GM18867 (cell line): ENCODE measurements at regions not wholly inside any gene's neighbourhood (a gene's known extent, or its start where the extent isn't known, plus 50 kb on each side); places are given as distances from the start of the nearest gene placed in this dataset.

ENCODE experiments used
- ATAC-seq: cut with Tn5 transposase; IDR thresholded peaks from one replicate; pipeline ENCODE4 v1.9.1; 2021; ENCODE audit warnings: mild to moderate bottlenecking, moderate library complexity; ENCODE audit not compliant: unreplicated experiment

DNA sequence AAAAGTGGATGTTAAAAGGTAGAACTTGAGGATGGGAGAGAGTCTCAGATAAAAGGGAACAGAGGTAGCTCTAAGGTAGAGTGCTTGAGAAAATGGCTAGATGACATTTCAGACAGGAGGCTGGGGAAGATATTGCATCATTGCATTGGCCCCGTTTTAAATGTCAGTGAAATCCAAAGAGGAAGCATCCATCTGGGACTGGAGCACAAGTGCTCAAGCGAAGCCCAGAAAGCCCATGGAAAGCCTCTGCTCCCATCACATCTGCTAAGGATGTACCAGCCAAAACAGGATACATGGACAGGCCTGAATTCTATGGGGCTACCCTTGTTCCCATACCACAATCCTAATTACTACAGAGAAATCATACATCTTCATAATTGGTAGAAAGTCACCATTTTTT is 581.5 kb upstream of the TMEM132C start:
- no peak for ATAC-seq

DNA sequence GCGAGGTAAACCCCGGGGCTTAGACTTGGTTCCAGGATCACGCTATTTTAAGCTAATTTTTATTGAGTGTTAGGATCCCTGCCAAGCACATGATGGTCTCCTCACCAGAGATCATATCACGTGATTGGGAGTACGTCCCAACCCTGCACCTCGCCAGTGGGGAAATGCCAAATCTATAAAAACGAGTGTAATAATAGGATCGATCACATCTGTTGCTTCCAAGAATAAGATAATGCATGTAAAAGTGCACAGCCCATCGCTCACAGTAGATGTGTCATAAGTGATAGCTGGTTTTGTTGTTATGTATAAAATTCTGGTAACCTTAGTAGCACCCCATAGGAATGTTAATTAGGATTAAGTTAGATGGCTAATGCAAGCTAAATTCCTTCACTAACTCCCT is 581.0 kb upstream of the TMEM132C start:
- ATAC-seq, result no peak

DNA sequence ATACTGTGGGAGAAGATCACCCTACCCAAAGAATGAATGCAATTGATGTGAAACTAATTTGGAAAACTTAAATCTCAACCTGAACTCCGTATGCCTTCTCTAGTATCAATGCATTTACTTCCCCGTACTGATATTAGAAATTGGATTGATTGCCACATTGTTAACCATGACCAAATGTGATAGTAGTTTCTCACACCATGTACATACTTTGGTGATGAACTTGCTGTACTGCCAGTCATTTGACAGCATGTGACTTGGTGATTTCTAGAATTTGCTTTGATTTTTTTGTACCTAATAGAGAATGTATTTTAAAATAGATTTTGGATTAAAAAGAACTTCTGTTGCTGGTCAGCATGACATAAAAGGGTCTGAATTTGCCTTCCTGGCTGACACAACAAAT is 579.8 kb upstream of the TMEM132C start:
- ATAC-seq, result no peak

- ATAC-seq, result no peak
Observed at GRCh38 chr12:127688906-127689428, 578.0 kb upstream of the TMEM132C start.

GRCh38 chr12:127690161-127690560 is 576.8 kb upstream of the TMEM132C start:
- no peak for ATAC-seq

- no peak for ATAC-seq
Observed at GRCh38 chr12:127696963-127697362, 570.0 kb upstream of the TMEM132C start.

DNA sequence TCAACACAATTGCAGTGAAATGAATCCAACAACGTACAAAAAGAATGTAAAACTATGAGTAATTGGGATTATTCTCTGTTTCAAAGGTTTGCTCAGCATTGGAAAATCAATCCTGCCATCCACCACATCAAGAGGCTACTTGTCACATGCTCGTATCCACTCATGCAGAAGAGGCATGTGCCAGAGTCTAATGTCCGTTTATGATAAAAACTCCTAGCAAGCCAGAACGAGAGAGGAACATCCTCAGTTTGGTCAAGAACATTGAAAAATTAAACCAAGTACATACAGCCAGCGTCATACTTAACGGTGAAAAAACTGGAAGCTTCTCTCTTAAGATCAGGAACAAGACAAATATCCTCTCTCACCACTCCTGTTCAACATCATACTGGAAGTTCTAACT is 563.9 kb upstream of the TMEM132C start:
- no peak for ATAC-seq

DNA sequence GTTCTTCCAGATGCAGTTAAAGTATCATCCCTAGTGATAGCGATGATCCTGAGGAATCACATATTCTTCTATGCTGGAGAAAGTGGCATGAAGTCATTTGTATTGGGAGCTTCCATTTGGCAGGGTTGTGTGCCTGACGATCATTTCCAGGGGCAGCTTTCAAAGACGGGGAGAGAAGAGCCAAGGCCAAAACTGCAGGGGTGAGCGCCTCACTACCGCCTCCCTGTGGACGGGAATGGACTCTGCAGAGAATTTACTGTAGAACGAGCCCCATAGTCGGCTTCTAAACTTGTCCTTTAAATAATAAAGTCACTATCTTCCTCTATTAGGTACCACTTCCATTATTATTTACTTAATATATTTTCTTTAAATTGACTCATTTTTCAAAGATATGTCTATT is 555.9 kb upstream of the TMEM132C start:
- no peak for ATAC-seq

GRCh38 chr12:127712561-127712960 is 554.4 kb upstream of the TMEM132C start:
- ATAC-seq, result no peak

DNA sequence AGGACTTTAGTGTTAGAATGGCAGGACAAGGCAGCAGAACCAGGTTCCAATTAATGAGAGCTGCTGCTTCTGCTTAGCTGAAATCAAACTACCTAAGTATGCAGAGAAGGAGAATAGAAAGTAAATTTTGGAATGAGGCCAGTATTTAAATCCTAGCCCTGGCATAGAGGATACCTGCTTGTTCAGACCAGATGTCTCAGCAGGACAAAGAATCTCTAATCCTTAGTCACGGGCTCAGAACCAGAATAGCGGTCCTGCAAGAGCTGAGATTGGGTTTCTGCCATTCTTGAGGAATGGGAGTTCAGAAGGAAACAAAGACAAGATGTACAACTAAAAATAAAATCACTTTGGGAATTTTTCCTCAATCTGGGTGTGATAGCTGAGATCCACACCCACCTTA is 550.8 kb upstream of the TMEM132C start:
- ATAC-seq, result no peak

DNA sequence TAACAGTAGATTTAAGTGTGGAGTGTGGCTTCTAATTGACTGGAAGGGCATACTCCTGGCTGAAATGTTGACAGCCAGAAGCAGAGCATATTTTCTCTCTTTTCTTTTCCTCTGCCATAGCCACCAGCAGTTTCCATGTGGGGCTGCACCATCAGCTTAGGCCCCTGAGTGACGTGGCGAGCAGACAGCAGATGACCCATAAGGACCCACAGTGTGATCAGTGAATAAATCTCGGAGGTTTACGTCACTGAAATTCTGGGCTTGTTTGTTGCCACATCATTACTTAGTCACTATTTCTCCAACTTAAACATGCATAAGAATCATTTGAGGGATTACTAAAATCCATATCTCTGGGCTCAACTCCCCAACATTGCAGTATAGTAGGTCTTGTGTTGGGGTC is 549.7 kb upstream of the TMEM132C start:
- no peak for ATAC-seq

DNA sequence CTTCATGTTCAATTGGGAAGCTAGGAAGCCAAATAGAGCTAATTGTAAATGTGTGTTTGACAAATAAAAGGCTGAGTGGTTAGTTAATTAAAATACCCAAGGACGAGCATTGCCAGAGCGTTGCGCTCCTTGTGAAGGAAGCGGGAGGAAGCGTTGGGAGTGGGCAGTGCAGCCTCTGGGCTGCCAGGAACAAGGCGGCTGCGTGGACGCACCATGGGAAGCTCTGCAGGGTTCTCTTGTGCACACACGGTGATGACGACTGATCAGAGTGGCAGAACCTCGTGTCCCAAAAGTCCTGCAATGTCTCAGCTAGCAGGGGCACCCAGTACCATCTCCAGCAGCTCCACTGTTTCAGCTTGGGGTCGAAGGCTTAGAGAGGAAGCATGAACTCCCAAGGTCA is 546.6 kb upstream of the TMEM132C start:
- no peak for ATAC-seq

- no peak for ATAC-seq
Observed at GRCh38 chr12:127722611-127723010, 544.4 kb upstream of the TMEM132C start.

DNA sequence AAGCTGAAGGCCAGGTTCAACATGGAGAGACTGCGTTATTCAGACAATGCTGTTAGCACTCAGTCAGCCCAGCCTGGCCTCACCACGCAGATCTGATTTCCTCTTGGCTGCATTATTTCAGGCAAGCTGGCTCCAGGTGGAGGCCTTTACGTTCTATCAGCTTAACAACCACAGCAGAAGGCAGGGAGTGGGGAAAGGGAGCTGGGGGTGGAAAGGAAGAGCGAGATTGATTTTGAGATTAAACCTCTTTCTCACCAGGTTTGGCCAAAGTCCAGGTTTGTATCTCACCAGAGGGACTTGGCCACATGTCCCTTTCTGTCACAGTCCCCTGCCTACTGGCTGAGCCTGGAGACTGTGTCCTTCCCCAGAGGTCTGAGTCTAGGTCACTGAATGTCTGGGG is 543.7 kb upstream of the TMEM132C start:
- ATAC-seq, result no peak

DNA sequence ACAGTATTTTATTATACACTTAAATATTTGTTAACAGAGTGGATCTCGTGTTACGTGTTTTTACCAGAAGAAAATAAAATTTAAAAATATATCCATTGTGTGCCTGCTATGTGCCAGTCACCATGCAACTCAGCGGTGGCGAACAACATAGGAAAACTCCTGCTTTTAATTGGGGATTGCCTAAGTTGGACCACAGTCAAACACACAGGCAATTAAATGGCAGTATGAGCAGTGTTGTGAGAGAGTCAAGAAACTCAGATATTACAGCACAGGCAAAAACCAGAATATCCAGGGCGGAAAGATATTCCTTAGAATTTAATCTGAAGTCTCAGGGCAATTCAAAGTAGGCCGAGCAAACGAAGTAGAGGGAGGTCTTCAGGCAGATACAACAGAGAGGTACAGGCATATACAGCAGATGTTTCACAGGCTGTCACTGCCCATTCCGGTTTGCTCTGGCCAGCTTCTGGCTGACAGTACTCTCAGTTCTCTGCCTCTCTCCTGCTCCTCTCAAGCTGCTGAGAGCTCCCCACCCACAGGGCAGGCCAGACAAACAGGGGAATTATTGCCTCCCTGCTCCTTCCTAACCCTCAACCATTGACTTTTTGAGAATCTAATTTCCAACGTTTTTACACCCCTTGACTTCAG is 540.2 kb upstream of the TMEM132C start:
- no peak for ATAC-seq

DNA sequence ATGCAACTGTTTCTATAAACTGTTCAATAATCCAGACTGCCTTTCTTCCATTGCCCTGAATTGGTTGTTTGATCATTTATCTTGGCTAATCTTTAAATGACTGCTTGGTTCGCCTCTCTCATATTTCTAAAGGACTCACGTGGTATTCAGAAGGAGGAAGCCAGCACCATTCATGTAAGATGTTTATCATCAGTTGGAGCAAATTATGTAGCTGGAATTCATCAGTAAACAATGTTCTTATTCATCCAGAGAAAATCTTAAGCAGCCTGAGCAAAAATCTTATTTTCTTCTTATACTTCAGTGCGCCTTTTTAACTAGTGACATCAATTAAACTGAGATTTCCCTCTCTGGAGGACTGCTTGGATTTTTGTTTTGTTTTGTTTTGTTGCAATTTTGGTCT is 538.7 kb upstream of the TMEM132C start:
- no peak for ATAC-seq

- ATAC-seq, result no peak
Observed at GRCh38 chr12:127728729-127729128, 538.2 kb upstream of the TMEM132C start.

GRCh38 chr12:127729381-127729780 is 537.6 kb upstream of the TMEM132C start:
- ATAC-seq, result no peak

DNA sequence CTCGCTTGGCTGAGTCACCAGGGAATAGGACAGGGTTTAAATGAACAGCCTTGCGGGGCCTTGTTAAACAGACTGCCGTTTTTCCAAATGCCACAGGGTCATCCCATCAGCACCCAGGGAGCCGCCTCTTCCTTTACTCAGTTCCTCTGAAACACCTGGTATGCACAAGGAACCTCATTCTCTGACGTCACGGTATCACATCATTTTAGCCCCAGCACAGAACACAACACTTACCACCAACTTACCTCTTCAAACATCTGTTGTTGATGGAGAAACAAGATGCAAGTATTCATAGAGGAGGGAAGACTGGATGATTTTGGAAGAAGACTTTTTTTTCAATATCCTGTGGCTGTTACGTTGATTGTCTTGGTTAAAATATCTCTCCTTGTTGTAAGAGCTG is 535.3 kb upstream of the TMEM132C start:
- ATAC-seq, result no peak

DNA sequence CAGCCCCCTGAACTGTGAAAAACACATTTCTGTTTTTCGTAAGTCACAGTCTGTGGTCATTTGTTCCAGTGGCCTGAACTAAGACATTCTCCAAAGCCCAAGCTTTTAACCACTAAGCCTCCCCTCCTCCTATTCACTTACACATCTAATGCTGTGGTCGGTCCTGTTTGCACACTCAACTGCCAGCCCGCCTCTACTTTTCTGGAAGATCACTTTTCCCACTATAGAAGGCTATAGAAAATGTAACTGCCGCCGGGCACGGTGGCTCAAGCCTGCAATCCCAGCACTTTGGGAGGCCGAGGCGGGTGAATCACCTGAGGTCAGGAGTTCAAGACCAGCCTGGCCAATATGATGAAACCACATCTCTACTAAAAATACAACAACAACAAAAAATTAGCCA is 524.7 kb upstream of the TMEM132C start:
- ATAC-seq, result no peak

DNA sequence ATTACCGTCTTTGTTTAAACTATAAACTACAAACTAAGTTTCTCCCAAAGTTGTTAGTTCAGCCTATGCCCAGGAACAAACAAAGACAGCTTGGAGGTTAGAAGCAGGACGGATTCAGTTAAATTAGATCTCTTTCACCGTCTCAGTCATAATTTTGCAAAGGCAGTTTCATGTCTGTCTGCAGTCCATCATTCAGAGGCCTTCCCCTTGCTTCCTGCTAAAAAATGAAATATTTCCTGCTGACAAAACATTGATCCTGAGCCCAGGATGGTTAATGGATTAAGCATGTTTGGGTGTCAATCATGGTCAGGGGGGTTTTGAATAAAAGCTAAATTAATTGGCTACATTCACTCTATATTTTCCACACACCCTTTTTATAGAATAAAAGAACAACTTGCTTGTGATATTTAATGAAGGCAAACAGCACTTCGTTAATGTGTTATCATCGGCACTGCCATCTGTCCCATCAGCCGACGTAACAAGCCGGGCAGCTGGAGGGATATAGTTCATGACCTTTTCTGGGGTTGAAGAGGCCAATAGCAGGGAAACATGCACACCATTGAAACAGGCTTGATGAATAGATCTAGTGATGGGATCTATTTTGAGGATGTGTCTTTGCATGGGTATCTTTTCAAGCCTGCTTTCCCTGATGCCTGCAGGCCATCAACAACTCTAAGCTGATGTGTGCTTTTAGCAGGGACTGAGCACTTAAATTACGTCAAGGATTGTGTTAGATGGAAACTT is 521.3 kb upstream of the TMEM132C start:
- ATAC-seq, result no peak

DNA sequence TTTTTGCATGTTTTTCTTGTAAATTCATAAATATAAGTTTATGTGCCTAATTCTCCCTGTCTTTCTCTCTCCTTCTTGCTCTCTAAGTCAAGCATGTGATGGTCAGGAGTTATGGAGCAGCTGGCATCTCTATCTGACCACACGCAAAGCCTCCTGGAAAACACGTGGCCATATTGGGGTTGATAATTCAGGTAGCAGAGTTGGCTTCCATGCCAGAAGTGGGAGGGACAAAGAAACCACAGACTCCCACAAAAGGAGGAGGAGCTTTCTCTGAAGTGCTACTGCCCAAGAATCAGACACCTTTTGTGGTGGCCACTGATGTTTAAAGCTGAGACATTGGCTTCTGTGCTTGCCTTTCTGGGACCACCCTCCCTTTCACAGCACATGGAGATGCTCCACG is 517.6 kb upstream of the TMEM132C start:
- no peak for ATAC-seq
